HG03108 (cell line): ENCODE measurements at regions not wholly inside any gene's neighbourhood (a gene's known extent, or its start where the extent isn't known, plus 50 kb on each side); places are given as distances from the start of the nearest gene placed in this dataset.

Source experiments
- ATAC-seq: cut with Tn5 transposase; IDR thresholded peaks from one replicate; pipeline ENCODE4 v1.9.1; 2021; ENCODE audit warnings: moderate library complexity; ENCODE audit not compliant: unreplicated experiment

DNA sequence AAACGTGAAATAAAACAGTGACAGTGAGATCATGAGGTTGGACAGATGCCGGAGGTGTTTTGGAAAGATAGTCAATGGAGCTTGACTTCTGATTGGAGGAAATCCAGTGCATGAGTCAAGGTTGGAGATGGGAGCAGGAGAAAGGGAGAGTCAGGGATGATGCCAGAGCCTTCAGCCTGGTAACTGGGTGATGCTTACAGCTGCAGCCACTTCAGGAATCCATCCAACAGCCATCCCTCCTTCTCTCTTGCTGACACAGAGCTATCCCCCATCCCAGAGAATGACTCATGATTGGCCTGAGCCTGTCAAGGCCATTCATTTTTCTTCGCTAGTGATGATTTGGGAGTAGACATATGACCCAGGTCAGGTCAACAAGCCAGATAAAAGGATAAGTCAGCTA is 112.8 kb downstream of the SAMD5 start:
- no peak for ATAC-seq

DNA sequence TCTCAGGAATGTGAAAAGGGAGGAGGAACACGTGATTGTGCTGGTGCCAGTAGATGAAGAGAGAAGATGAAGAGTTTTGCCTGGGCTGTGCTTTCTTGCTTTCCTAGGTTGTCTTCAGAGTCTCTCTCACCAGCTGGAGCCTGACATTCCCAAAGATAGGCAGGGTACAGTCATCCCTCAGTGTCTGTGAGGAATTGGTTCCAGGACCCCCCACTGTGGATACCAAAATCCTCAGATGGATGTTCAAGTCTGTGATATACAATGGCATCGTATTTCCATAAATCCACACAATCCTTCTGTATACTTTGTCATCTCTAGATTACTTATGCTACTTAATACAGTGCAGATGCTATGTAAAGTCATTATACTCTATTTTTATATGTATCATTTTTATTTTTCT is 113.5 kb downstream of the SAMD5 start:
- ATAC-seq = no peak

DNA sequence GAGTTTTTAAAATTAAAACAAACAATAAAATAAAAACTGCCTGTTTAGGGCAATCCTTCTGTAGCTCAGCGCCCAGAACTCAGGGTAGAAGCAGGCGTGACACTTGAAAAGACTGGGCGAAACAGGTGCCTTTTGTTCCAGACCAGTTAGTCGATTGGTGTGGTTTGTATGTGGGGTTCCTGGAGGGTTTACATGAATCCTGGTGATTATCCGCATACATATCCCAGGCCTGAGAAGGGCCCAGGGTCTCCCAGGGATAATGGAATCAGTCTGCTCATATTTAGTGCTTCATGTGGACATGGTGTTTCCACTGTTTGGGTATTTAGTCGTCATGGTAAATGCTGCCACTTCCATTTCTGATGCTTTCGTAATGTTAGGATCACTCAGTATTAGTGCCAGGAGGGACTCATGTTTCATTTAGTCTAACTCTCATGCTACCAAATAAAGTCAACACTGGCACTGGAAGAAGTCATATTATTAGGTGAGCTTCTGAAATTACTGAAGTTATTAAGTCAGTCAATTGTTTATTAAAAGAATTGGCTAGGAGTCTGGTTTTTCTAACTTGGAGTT is 116.5 kb downstream of the SAMD5 start:
- no peak for ATAC-seq

DNA sequence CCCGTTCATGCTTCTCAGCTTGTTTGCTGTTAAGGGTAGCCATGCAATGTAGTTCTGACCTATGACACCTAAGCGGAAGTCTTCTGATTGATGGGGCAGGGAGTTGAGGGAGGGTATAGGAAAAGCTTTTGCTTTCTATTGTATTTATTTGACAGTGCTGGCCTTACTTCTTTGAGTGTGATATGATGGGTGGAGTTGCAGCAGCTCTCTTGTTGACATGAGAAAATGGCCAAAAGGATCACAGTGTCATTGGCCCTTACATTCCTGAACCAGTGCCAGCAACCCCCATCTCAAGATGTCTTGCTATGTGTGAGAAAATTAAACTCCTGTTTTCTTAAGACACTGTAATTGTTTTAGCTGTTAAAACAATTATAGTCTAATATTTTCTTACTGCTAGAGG is 117.5 kb downstream of the SAMD5 start:
- no peak for ATAC-seq

DNA sequence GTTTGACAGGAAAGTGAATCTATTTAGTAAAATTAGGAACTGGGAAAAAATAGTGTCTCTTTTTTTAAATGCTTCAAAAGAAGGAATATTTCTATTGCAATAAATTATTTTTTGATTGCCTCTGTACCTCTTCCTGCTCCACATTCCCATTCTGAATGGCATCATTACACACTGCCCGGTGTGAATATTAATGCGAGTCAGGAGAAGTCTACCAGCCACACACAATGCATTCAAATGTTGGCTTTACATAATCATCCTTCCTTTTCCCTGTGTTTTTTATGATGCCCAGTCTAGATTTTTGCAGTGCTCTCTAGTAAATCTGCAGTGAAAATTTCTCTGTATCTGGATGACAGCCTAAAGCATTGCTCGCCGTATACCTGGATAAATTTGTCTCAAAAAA is 118.9 kb downstream of the SAMD5 start:
- no peak for ATAC-seq

DNA sequence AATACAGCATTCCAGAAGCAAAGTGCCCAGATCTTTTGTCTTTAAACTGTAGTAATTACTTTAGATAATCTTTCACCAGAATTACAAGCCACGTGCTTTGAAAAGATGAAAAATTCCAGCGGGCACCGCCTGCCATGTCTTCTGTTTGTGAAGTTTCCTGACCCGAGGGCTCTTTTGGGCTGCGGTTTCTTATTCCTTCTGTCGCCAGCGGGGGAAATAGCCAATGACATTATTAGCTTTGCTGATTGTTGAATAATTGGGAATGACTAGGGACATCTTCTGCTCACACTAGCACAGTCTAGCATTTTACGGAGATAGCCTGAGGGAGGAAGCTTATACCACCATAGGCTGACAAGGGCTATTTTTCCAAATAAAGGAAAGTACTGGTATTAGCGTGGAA is 124.7 kb downstream of the SAMD5 start:
- no peak for ATAC-seq

DNA sequence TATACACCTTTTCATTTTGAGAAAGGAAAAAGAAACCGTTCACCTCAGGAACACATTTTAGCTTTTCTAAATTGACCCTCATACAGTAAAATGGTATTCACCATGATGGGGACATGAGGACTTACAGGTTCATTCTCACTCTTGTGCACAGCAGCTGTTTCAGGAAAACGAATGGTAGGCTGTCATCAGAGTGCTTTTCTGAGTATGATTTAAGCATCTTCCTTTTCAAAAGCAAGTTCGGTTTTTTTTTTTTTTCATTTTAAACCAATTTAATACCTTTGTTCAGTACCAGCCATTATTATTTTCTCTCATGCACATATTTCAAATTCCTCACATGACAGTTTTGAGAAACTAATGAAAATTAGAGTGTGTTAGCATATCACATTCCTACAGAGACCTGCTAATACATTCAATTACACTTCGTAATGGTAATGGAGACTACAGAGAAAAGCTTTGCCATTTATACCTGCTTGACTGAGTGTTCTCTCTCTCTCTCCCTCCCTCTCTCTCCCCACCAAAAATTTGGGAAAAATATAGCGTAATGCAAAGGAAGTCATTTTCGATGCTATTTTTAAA is 129.2 kb downstream of the SAMD5 start:
- ATAC-seq = no peak

DNA sequence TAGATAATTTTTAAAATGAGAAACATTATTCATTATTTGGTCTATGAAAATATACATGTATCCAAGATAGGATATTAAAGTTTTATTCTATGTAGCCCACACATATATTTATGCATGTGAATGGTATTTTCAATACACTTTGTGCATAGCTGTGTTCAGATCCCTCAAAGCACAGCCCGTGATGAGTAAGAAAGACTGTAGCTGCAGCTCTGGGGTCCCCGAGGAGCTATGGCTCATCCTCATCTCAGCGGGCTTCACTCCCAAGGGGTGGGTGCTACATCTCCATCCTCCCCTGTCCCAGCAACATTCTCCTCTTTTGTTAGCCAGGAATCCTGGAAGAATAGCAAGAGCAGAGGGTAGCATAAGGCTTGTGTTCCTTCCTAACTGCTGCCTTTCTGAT is 130.8 kb downstream of the SAMD5 start:
- no peak for ATAC-seq

DNA sequence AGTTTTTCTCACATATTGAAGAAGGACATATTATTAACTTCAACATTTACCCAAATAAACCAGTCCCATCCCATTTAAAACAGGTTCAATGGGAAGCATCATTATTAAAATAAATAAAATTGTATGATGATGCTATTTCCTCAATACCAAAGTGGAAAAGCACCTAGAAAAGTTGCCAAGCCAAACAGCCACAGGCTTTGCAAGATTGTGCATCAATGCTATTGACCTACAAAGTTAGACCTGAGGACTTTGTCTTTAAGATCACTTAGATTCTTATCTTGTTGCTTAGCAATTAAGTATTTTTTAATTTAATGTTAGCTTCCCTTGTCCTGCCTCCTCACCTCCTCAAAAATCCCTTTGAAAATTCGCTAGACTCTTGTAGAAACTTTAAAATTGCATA is 132.1 kb downstream of the SAMD5 start:
- no peak for ATAC-seq

DNA sequence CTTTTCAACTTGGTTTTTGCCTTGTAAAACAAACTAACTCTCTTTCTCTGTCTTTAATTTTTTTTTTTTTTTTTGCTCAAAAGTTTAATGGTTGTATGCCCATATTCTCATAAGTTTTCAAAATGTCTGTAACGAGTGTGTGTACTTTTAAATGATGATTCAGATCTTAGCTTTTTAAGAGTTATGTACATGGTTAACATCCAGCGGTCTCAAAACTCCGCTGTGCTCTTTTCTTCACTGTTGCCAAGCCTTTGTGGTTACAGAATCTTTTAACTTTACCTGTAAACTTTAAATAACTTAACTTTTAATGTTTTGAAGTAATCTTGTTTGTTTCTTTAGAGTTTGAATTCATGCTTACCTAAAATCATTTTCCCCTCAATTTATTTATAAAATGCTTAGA is 133.0 kb downstream of the SAMD5 start:
- no peak for ATAC-seq

DNA sequence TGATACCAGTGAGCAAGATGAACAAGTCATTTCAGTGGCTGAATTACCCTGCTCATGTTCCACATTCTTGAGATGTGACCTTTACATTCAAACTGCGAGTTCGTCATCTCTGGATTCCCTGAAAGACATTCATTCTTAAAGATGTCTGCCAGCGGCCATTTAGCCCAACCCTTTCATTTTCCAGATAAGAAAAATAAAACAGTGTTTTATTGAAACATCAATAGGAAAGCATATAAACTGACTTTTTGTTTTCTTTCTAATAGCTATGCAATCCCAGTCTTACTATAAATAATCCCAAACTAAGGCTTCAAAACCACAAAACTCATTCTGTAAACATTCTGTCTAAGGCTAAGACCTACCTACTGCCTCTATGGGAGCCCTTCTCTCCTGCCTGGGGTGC is 134.0 kb downstream of the SAMD5 start:
- ATAC-seq = no peak

DNA sequence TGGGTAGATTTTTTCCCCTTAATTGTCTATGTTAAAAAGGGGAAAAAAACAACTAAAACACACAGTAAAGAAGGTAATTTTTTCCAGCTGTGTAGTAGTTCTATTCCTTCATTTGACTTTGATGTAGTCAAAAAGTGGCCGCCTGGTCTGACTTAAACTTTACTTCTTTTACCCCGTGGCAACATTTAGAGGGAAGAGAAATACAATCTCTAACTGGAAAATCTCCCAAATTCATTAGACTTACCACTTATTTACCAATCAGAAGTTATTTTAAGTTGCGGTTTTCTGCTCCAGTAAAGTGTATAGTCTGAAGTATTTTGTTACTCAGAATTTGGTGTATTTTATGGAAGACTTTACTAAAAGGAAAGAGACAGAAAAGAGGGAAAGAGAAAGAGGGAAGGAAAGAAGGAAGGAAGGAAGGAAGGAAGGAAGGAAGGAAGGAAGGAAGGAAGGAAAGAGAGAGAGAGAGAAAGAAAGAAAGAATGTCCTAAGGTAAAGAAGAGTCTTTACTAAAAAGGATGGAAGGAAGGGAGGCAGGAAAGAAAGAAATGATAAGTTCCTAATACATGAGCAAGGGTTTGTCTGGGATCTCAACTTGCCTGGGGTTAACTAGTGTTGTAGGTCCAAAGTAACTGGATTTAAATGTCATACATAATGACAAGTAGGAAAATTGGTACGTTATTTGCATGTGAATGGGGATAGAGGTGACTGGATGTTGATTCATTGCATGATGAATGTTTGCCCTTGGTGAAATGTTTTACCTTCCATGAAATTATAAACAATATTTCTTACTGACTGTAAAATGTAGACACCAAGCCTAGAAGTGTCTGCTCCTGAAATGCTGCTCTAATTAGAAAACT is 135.1 kb downstream of the SAMD5 start:
- no peak for ATAC-seq

DNA sequence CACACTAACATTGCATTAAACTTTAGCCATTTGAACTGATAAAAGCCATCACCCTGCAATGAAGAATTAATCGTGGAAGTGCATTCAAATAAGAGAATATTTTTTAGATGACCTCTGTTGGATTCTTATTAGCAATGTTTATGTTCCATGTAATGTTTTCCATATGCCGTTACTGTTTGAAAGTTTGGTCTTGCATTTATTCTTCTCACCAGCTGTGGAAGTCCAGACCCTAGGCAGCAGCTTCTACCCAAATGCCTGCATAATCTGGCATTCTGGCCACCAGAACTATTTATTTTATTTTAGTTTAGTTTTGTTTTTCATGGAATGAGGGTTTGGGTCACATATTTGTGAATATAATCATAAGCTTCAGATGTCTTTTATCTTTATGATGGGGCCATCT is 140.4 kb downstream of the SAMD5 start:
- ATAC-seq = no peak

DNA sequence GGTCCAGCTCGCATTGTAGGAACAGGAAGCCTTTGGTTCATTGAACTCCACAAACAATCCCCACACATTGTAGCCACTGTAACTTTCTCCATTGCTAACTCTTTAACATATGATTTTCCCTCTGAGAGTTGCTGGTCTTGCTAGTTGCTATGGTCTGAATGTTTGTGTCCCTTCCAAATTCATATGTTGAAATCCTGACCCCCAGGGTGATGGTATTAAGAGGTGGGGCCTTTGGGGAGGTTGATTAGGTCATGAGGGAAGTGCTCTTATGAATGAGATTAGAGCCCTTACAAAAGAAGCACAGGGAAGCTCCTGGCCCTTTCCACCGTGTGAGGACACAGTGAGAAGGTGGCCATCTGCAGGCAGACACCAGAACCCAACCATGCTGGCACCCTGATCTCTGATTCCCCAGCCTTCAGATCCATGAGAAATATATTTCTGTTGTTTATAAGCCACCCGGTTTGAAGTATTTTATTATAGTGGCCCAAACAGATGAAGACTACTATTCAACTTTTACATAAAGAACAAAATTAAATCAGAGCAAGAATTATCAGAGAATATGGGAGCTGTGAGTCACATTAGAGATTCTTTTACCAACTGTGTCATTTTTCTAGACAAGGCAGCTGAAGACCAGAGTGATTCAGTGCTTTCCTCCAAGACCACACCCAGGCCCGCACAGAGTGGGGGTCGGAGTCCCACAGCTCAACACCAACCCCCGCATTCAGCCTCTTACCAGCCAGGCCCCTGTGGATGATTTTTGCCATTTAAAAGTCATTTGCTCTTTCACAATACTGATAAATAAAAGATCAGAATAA is 143.0 kb downstream of the SAMD5 start:
- no peak for ATAC-seq

DNA sequence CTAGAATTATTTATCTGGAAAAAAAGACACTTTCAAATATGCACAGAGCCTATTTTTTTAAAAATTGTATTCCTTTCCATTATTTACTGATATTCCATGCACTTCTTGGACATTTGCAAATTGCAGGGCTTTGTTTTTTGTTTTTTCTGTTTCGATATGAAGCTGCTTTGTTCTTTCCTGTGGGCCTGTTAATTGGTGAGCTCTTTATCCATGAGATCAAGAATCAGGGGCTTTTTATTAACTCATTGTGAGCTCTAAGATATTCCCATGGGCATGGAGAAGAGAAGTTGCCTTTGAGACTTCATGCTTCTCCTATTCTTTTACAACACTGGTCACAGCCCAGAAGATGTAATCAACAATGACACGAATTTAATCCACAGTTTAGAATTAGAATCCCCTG is 145.1 kb downstream of the SAMD5 start:
- ATAC-seq = no peak

DNA sequence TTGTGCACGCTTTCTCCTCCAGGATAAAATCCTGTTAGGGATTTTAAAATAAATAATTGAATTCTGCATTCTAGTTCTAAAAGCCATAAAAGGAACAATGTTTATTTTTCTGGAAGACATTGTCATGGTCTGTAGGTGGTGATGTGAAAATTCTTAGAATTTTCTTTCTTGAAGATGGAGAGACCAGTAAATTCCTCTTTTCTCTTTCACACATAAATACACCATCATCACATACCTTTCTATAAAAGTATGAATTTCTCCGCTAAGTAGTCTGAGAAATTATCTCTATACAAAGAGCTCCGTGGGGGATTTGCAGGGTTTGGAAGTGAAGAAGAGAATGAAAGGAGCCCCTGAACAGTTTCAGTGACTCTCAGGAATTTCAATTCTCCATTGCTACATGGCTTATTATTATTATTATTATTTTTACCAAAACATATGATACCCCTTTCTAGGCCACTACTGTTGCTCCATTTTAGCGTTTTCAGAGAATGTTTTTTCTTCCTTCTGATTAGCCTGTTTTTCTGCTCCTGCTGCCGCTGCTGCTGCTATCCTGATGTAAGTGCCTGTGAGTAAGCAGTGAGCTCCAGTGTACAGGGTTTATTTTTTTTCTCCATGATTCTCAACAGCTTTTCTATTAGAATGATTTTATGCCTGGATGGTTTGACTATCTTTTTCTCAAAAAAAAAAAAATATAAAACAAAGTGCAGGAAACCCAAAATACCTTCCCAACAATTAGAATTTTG is 145.8 kb downstream of the SAMD5 start:
- ATAC-seq = no peak

DNA sequence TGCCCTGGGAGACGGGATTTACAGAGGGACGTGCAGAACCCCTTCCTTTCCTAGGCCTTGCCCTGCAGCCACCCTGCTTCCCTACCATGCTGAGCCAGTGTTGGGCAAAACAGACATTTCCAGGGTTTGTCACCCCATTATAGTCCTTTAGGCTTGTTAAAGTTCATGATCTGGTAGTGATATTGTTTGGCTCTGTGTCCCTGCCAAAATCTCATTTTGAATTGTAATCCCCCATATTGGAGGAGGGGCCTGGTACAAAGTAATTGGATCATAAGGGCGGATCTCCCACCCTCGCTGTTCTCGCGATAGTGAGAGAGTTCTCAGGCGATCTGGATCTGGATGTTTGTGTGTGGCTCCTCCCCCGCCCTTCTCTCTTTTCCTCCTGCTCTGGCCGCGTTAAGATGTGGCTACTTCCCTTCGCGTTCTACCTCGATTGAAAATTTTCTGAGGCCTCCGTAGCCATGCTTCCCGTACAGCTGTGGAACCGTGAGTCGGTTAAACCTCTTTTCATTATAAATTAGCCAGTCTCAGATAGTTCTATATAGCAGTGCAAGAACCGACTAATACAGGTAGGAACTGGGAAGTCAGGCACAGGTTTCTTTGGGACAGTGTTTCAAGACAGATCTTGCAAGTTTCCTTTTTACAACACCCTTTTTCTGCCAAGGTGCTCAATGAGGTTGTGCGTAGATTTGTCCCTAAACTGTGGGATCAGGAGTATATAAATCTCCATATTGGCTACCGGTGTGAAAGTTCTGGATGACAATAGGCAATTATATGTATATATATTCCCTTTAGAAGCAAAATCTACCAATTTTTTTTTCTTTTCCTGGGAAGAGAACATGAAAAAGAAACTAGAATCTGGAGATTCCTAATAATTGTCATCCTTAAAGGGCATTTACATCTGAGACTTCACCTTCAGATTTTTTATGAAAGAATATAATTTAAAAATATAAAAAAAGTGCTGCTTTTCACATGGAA is 152.1 kb downstream of the SAMD5 start:
- ATAC-seq = no peak

DNA sequence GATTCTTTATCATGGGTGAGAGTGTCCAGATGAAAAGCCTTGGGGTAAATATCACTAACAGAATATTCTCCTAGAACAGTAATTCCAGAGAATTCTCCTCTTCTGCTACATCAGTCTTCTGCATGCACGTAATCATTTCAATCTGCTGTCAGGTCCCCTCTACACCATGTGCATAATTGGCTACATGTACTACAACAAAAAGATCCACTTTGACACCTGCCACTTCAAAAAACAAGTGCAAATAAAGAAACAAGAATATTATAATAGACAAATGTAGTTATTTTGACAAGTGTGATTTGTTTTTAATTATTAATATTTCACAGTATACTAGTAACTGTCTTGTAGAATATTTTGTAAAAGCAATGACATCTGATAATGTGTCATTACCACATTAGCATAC is 154.2 kb downstream of the SAMD5 start:
- no peak for ATAC-seq

DNA sequence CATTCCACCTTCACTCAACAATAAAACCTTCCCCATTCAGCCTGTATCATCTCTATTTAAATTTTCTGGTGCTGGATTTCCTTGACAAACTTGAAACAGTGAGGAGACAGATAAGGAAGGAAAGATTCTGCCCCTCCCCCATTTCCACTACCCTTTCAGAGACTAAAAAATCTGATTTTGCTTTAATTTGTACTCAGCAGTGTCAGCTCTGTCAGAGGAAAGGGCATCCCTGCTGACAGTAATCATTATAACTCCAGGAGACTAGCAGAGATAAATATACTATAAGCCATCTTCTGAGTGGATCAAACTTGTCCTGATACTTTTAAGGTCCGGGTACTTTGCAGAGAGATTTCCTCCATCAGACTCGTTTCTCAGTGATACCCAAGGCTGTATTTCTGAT is 155.6 kb downstream of the SAMD5 start:
- no peak for ATAC-seq

DNA sequence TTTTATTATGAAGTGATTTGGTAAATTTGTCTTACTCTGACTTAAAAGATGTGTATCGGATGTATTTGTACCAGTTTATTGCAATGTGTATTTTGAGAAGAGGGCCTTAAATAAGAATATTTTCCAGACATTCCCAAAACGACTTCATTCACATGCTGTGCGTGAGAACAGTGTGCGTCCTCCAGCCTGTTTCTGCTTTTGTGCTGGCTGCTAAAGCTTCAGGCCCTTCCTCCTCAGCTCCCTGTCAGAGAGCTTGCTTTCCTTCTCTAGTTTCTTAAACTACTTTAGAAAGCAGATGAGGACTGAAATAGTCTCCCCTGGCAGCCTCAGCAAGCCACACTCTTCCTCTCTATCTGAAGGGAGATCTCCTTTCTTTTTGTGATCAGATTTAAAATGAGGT is 157.8 kb downstream of the SAMD5 start:
- ATAC-seq = no peak
